ENCODE measurements at regions not wholly inside any gene's neighbourhood (a gene's known extent, or its start where the extent isn't known, plus 50 kb on each side); places are given as distances from the start of the nearest gene placed in this dataset.

DNA sequence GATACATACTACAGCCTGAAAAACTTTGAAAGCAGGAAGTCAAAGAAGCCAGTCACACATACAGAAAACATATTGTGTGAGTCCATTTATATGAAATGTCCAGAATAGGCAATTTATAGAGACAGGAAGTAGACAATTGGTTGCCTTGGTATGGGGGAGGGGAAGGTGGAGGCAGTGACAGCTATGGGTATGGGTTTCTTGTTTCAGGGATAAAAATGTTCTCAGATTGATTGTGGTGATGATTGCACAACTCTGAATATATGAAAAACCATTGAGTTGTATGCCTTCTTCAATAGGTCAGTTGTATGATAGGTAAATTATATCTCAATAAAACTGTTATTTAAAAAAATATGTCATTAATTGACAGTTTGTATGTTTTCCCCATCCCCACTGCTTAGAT is 137.6 kb downstream of the SNX19 start:
- intact Hi-C loops (cut with DNase I): no loop called here
- DNase-seq (no peak), ATAC-seq (no peak)
- no peaks in the 10 kb centered on the region for H3K4me1 ChIP-seq
- TF ChIP-seq, protein P1, sequence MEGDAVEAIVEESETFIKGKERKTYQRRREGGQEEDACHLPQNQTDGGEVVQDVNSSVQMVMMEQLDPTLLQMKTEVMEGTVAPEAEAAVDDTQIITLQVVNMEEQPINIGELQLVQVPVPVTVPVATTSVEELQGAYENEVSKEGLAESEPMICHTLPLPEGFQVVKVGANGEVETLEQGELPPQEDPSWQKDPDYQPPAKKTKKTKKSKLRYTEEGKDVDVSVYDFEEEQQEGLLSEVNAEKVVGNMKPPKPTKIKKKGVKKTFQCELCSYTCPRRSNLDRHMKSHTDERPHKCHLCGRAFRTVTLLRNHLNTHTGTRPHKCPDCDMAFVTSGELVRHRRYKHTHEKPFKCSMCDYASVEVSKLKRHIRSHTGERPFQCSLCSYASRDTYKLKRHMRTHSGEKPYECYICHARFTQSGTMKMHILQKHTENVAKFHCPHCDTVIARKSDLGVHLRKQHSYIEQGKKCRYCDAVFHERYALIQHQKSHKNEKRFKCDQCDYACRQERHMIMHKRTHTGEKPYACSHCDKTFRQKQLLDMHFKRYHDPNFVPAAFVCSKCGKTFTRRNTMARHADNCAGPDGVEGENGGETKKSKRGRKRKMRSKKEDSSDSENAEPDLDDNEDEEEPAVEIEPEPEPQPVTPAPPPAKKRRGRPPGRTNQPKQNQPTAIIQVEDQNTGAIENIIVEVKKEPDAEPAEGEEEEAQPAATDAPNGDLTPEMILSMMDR (IDR thresholded peaks at IDR 0.05): no peak
- no peak for TF ChIP-seq POLR2A (IDR thresholded peaks at IDR 0.05)
- H3K36me3 ChIP-seq (replicated peaks in 1 of 2; ENCODE audit: insufficient read depth in 1 of 2, low read depth in 2 of 2): no peaks in the 10 kb centered on the region
- H3K27ac ChIP-seq: no peak overlapping the region
- no peak overlapping the region for H3K4me3 ChIP-seq
- no peaks in the 10 kb centered on the region for H3K9me3 ChIP-seq
- no peaks in the 10 kb centered on the region for H3K27me3 ChIP-seq

GRCh38 chr11:130779267-130779666 is 137.0 kb downstream of the SNX19 start:
- H3K27ac ChIP-seq: no peak overlapping the region
- TF ChIP-seq POLR2A (IDR thresholded peaks at IDR 0.05): no peak
- TF ChIP-seq, protein P1 (IDR thresholded peaks at IDR 0.05): no peak
- no peaks in the 10 kb centered on the region for H3K4me1 ChIP-seq
- H3K27me3 ChIP-seq: no peaks in the 10 kb centered on the region
- no peak overlapping the region for H3K4me3 ChIP-seq
- intact Hi-C loops (cut with DNase I): no loop called here
- DNase-seq: no peak
- 87% methylated on average over 1 of the region's 1 CpG for WGBS, 2 donors
- no peaks in the 10 kb centered on the region for H3K9me3 ChIP-seq
- no peak for ATAC-seq
- H3K36me3 ChIP-seq (replicated peaks in 1 of 2; ENCODE audit: insufficient read depth in 1 of 2, low read depth in 2 of 2): no peaks in the 10 kb centered on the region

- TF ChIP-seq POLR2A (IDR thresholded peaks at IDR 0.05): no peak
- TF ChIP-seq, protein P1 (IDR thresholded peaks at IDR 0.05): no peak
- Histone ChIP-seq H3K4me1 (no peaks in the 10 kb centered on the region), H3K9me3 (no peaks in the 10 kb centered on the region), H3K36me3 (replicated peaks in 1 of 2; ENCODE audit: insufficient read depth in 1 of 2, low read depth in 2 of 2) (no peaks in the 10 kb centered on the region), H3K27me3 (no peaks in the 10 kb centered on the region), H3K4me3 (no peak overlapping the region), H3K27ac (no peak overlapping the region)
- intact Hi-C loops (cut with DNase I): no loop called here
- DNase-seq (no peak), ATAC-seq (no peak)
- WGBS, 2 donors: 58 to 68% methylated on average over 5 of the region's 5 CpGs
Measured at GRCh38 chr11:130779943-130780342, 136.3 kb downstream of the SNX19 start.

DNA sequence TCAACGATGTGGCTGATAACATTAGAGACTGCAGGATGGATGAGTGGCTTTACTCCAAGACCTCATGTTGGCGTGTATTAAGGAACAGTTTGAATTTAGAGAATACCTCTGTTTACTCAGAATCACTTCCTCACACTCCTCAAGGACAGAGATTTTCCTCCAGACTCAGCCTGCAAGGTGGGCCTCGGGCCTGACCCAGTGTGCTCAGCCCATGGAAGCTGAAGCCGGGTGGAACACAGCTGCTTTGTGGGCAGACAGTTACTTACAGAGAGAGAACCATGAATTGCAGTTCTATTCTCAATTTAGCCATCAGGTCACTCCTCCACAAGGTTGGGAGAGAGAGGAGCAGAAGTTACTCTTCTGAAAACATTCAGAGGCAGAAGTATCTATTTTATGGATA is 135.8 kb downstream of the SNX19 start:
- intact Hi-C loops (cut with DNase I): no loop called here
- no peak overlapping the region for H3K4me3 ChIP-seq
- no peaks in the 10 kb centered on the region for H3K27me3 ChIP-seq
- H3K4me1 ChIP-seq: no peaks in the 10 kb centered on the region
- DNase-seq (no peak), ATAC-seq (no peak)
- H3K36me3 ChIP-seq (replicated peaks in 1 of 2; ENCODE audit: insufficient read depth in 1 of 2, low read depth in 2 of 2): no peaks in the 10 kb centered on the region
- TF ChIP-seq, protein P1 (IDR thresholded peaks at IDR 0.05): no peak
- TF ChIP-seq POLR2A (IDR thresholded peaks at IDR 0.05): no peak
- WGBS, 2 donors: 63 to 69% methylated on average over 4 of the region's 4 CpGs
- no peak overlapping the region for H3K27ac ChIP-seq
- no peaks in the 10 kb centered on the region for H3K9me3 ChIP-seq

- ATAC-seq: no peak
- Histone ChIP-seq H3K9me3 (no peaks in the 10 kb centered on the region), H3K4me1 (peaks cover 7% of the 10 kb centered on the region), H3K27ac (no peak overlapping the region), H3K36me3 (replicated peaks in 1 of 2; ENCODE audit: insufficient read depth in 1 of 2, low read depth in 2 of 2) (no peaks in the 10 kb centered on the region), H3K27me3 (no peaks in the 10 kb centered on the region), H3K4me3 (no peak overlapping the region)
- DNase-seq: no peak
- intact Hi-C loops (cut with DNase I): no loop called here
- TF ChIP-seq, protein P1 (IDR thresholded peaks at IDR 0.05): no peak
- 66 to 67% methylated on average over 2 of the region's 2 CpGs for WGBS, 2 donors
Measured at GRCh38 chr11:130781931-130782330, 134.3 kb downstream of the SNX19 start.
